ENCODE measurements at regions not wholly inside any gene's neighbourhood (a gene's known extent, or its start where the extent isn't known, plus 50 kb on each side); places are given as distances from the start of the nearest gene placed in this dataset.

GRCh38 chr4:18227880-18228279 lies 206.3 kb upstream of the LCORL start:
- Histone ChIP-seq H3K27ac (ENCODE audit: low read length) (no peak overlapping the region), H3K27me3 (ENCODE audit: control insufficient read depth in 1 of 2, insufficient read depth in 2 of 2, low read length in 2 of 2) (no peaks in the 10 kb centered on the region), H3K4me3 (ENCODE audit: low read length in 2 of 2) (no peak overlapping the region), H3K36me3 (ENCODE audit: control insufficient read depth in 2 of 2, insufficient read depth in 2 of 2, low read length in 2 of 2) (no peaks in the 10 kb centered on the region), H3K9me3 (ENCODE audit: control insufficient read depth in 2 of 2, low read length in 2 of 2) (no peaks in the 10 kb centered on the region), H3K4me1 (ENCODE audit: control insufficient read depth, insufficient read depth, low read length) (no peaks in the 10 kb centered on the region), H3K9ac (ENCODE audit: low read length in 2 of 2) (no peak overlapping the region)

- H3K4me3 ChIP-seq (ENCODE audit: low read length in 2 of 2) = no peak overlapping the region
- H3K9me3 ChIP-seq (ENCODE audit: control insufficient read depth in 2 of 2, low read length in 2 of 2) = peaks cover 0 to 4% of the 10 kb centered on the region in 2 donors
Observed at GRCh38 chr4:18214411-18215055, 193.0 kb upstream of the LCORL start.

GRCh38 chr4:18213576-18214198 lies 192.1 kb upstream of the LCORL start:
- Histone ChIP-seq H3K36me3 (ENCODE audit: control insufficient read depth in 2 of 2, insufficient read depth in 2 of 2, low read length in 2 of 2) (no peaks in the 10 kb centered on the region), H3K27ac (ENCODE audit: low read length) (no peak overlapping the region), H3K9me3 (ENCODE audit: control insufficient read depth in 2 of 2, low read length in 2 of 2) (peaks cover 0 to 4% of the 10 kb centered on the region in 2 donors), H3K9ac (ENCODE audit: low read length in 2 of 2) (no peak overlapping the region), H3K4me1 (ENCODE audit: control insufficient read depth, insufficient read depth, low read length) (no peaks in the 10 kb centered on the region), H3K4me3 (ENCODE audit: low read length in 2 of 2) (no peak overlapping the region), H3K27me3 (ENCODE audit: control insufficient read depth in 1 of 2, insufficient read depth in 2 of 2, low read length in 2 of 2) (no peaks in the 10 kb centered on the region)

More at GRCh38 chr4:18214411-18215055, 193.0 kb upstream of the LCORL start:
- no peak overlapping the region for H3K27ac ChIP-seq (ENCODE audit: low read length)
- no peaks in the 10 kb centered on the region for H3K4me1 ChIP-seq (ENCODE audit: control insufficient read depth, insufficient read depth, low read length)
- H3K9ac ChIP-seq (ENCODE audit: low read length in 2 of 2) = no peak overlapping the region
- H3K27me3 ChIP-seq (ENCODE audit: control insufficient read depth in 1 of 2, insufficient read depth in 2 of 2, low read length in 2 of 2) = no peaks in the 10 kb centered on the region
- no peaks in the 10 kb centered on the region for H3K36me3 ChIP-seq (ENCODE audit: control insufficient read depth in 2 of 2, insufficient read depth in 2 of 2, low read length in 2 of 2)

GRCh38 chr4:18209448-18209847 lies 187.9 kb upstream of the LCORL start:
- Histone ChIP-seq H3K9ac (ENCODE audit: low read length in 2 of 2) (no peak overlapping the region), H3K27ac (ENCODE audit: low read length) (no peak overlapping the region), H3K9me3 (ENCODE audit: control insufficient read depth in 2 of 2, low read length in 2 of 2) (peaks cover 0 to 4% of the 10 kb centered on the region in 2 donors), H3K27me3 (ENCODE audit: control insufficient read depth in 1 of 2, insufficient read depth in 2 of 2, low read length in 2 of 2) (no peaks in the 10 kb centered on the region), H3K36me3 (ENCODE audit: control insufficient read depth in 2 of 2, insufficient read depth in 2 of 2, low read length in 2 of 2) (no peaks in the 10 kb centered on the region), H3K4me3 (ENCODE audit: low read length in 2 of 2) (no peak overlapping the region), H3K4me1 (ENCODE audit: control insufficient read depth, insufficient read depth, low read length) (no peaks in the 10 kb centered on the region)

- Histone ChIP-seq H3K27me3 (ENCODE audit: control insufficient read depth in 1 of 2, insufficient read depth in 2 of 2, low read length in 2 of 2) (no peaks in the 10 kb centered on the region), H3K27ac (ENCODE audit: low read length) (no peak overlapping the region), H3K4me3 (ENCODE audit: low read length in 2 of 2) (no peak overlapping the region), H3K9me3 (ENCODE audit: control insufficient read depth in 2 of 2, low read length in 2 of 2) (no peaks in the 10 kb centered on the region), H3K36me3 (ENCODE audit: control insufficient read depth in 2 of 2, insufficient read depth in 2 of 2, low read length in 2 of 2) (no peaks in the 10 kb centered on the region), H3K9ac (ENCODE audit: low read length in 2 of 2) (no peak overlapping the region), H3K4me1 (ENCODE audit: control insufficient read depth, insufficient read depth, low read length) (no peaks in the 10 kb centered on the region)
Observed at GRCh38 chr4:18203966-18204365, 182.4 kb upstream of the LCORL start.

- no peak overlapping the region for H3K9ac ChIP-seq (ENCODE audit: low read length in 2 of 2)
- no peaks in the 10 kb centered on the region for H3K9me3 ChIP-seq (ENCODE audit: control insufficient read depth in 2 of 2, low read length in 2 of 2)
- H3K4me1 ChIP-seq (ENCODE audit: control insufficient read depth, insufficient read depth, low read length) = no peaks in the 10 kb centered on the region
- H3K4me3 ChIP-seq (ENCODE audit: low read length in 2 of 2) = no peak overlapping the region
- H3K36me3 ChIP-seq (ENCODE audit: control insufficient read depth in 2 of 2, insufficient read depth in 2 of 2, low read length in 2 of 2) = no peaks in the 10 kb centered on the region
- H3K27ac ChIP-seq (ENCODE audit: low read length) = no peak overlapping the region
- H3K27me3 ChIP-seq (ENCODE audit: control insufficient read depth in 1 of 2, insufficient read depth in 2 of 2, low read length in 2 of 2) = no peaks in the 10 kb centered on the region
Observed at GRCh38 chr4:18202486-18202885, 180.9 kb upstream of the LCORL start.

GRCh38 chr4:18201885-18202284 lies 180.3 kb upstream of the LCORL start:
- no peaks in the 10 kb centered on the region for H3K9me3 ChIP-seq (ENCODE audit: control insufficient read depth in 2 of 2, low read length in 2 of 2)
- no peak overlapping the region for H3K9ac ChIP-seq (ENCODE audit: low read length in 2 of 2)
- no peak overlapping the region for H3K4me3 ChIP-seq (ENCODE audit: low read length in 2 of 2)
- H3K27me3 ChIP-seq (ENCODE audit: control insufficient read depth in 1 of 2, insufficient read depth in 2 of 2, low read length in 2 of 2) = no peaks in the 10 kb centered on the region
- no peak overlapping the region for H3K27ac ChIP-seq (ENCODE audit: low read length)
- no peaks in the 10 kb centered on the region for H3K4me1 ChIP-seq (ENCODE audit: control insufficient read depth, insufficient read depth, low read length)
- H3K36me3 ChIP-seq (ENCODE audit: control insufficient read depth in 2 of 2, insufficient read depth in 2 of 2, low read length in 2 of 2) = no peaks in the 10 kb centered on the region

GRCh38 chr4:18198653-18199052 lies 177.1 kb upstream of the LCORL start:
- no peak overlapping the region for H3K4me3 ChIP-seq (ENCODE audit: low read length in 2 of 2)
- H3K36me3 ChIP-seq (ENCODE audit: control insufficient read depth in 2 of 2, insufficient read depth in 2 of 2, low read length in 2 of 2) = no peaks in the 10 kb centered on the region
- H3K27ac ChIP-seq (ENCODE audit: low read length) = no peak overlapping the region
- no peaks in the 10 kb centered on the region for H3K9me3 ChIP-seq (ENCODE audit: control insufficient read depth in 2 of 2, low read length in 2 of 2)
- no peaks in the 10 kb centered on the region for H3K4me1 ChIP-seq (ENCODE audit: control insufficient read depth, insufficient read depth, low read length)
- no peaks in the 10 kb centered on the region for H3K27me3 ChIP-seq (ENCODE audit: control insufficient read depth in 1 of 2, insufficient read depth in 2 of 2, low read length in 2 of 2)
- no peak overlapping the region for H3K9ac ChIP-seq (ENCODE audit: low read length in 2 of 2)

- Histone ChIP-seq H3K9me3 (ENCODE audit: control insufficient read depth in 2 of 2, low read length in 2 of 2) (no peaks in the 10 kb centered on the region), H3K27me3 (ENCODE audit: control insufficient read depth in 1 of 2, insufficient read depth in 2 of 2, low read length in 2 of 2) (peaks cover 0 to 2% of the 10 kb centered on the region in 2 donors)
Observed at GRCh38 chr4:18197467-18197866, 175.9 kb upstream of the LCORL start.

GRCh38 chr4:18194278-18194677 lies 172.7 kb upstream of the LCORL start:
- peaks cover 0 to 2% of the 10 kb centered on the region in 2 donors for H3K27me3 ChIP-seq (ENCODE audit: control insufficient read depth in 1 of 2, insufficient read depth in 2 of 2, low read length in 2 of 2)
- no peaks in the 10 kb centered on the region for H3K36me3 ChIP-seq (ENCODE audit: control insufficient read depth in 2 of 2, insufficient read depth in 2 of 2, low read length in 2 of 2)
- no peak overlapping the region for H3K4me3 ChIP-seq (ENCODE audit: low read length in 2 of 2)

More at GRCh38 chr4:18197467-18197866, 175.9 kb upstream of the LCORL start:
- no peaks in the 10 kb centered on the region for H3K36me3 ChIP-seq (ENCODE audit: control insufficient read depth in 2 of 2, insufficient read depth in 2 of 2, low read length in 2 of 2)
- H3K27ac ChIP-seq (ENCODE audit: low read length) = no peak overlapping the region
- H3K9ac ChIP-seq (ENCODE audit: low read length in 2 of 2) = no peak overlapping the region
- H3K4me1 ChIP-seq (ENCODE audit: control insufficient read depth, insufficient read depth, low read length) = no peaks in the 10 kb centered on the region
- H3K4me3 ChIP-seq (ENCODE audit: low read length in 2 of 2) = no peak overlapping the region

GRCh38 chr4:18192901-18193300 lies 171.3 kb upstream of the LCORL start:
- Histone ChIP-seq H3K27me3 (ENCODE audit: control insufficient read depth in 1 of 2, insufficient read depth in 2 of 2, low read length in 2 of 2) (peaks cover 0 to 2% of the 10 kb centered on the region in 2 donors), H3K4me3 (ENCODE audit: low read length in 2 of 2) (no peak overlapping the region), H3K27ac (ENCODE audit: low read length) (no peak overlapping the region), H3K9ac (ENCODE audit: low read length in 2 of 2) (no peak overlapping the region), H3K4me1 (ENCODE audit: control insufficient read depth, insufficient read depth, low read length) (no peaks in the 10 kb centered on the region), H3K9me3 (ENCODE audit: control insufficient read depth in 2 of 2, low read length in 2 of 2) (peaks cover 0 to 2% of the 10 kb centered on the region in 2 donors), H3K36me3 (ENCODE audit: control insufficient read depth in 2 of 2, insufficient read depth in 2 of 2, low read length in 2 of 2) (no peaks in the 10 kb centered on the region)

More at GRCh38 chr4:18194278-18194677, 172.7 kb upstream of the LCORL start:
- no peaks in the 10 kb centered on the region for H3K4me1 ChIP-seq (ENCODE audit: control insufficient read depth, insufficient read depth, low read length)
- no peak overlapping the region for H3K27ac ChIP-seq (ENCODE audit: low read length)
- no peak overlapping the region for H3K9ac ChIP-seq (ENCODE audit: low read length in 2 of 2)
- peaks cover 0 to 2% of the 10 kb centered on the region in 2 donors for H3K9me3 ChIP-seq (ENCODE audit: control insufficient read depth in 2 of 2, low read length in 2 of 2)
